T-helper 9 cell (primary cell): ENCODE measurements at regions not wholly inside any gene's neighbourhood (a gene's known extent, or its start where the extent isn't known, plus 50 kb on each side); places are given as distances from the start of the nearest gene placed in this dataset.

Source experiments
- DNase-seq: peaks from one replicate; pipeline ENCODE4 v3.0.0-alpha.2; 2020

GRCh38 chr18:25470062-25470461 lies 118.1 kb upstream of the ZNF521 start:
- DNase-seq, result no peak

- DNase-seq, result no peak
Observed at GRCh38 chr18:25469489-25469888, 117.5 kb upstream of the ZNF521 start.

- no peak for DNase-seq
Observed at GRCh38 chr18:25467226-25467987, 115.4 kb upstream of the ZNF521 start.

- no peak for DNase-seq
Observed at GRCh38 chr18:25465152-25465732, 113.3 kb upstream of the ZNF521 start.

- DNase-seq, result no peak
Observed at GRCh38 chr18:25464227-25464626, 112.3 kb upstream of the ZNF521 start.

GRCh38 chr18:25463726-25464125 lies 111.8 kb upstream of the ZNF521 start:
- no peak for DNase-seq

GRCh38 chr18:25459814-25460213 lies 107.8 kb upstream of the ZNF521 start:
- DNase-seq, result no peak

GRCh38 chr18:25457601-25458000 lies 105.6 kb upstream of the ZNF521 start:
- DNase-seq, result no peak

GRCh38 chr18:25457126-25457525 lies 105.2 kb upstream of the ZNF521 start:
- no peak for DNase-seq

GRCh38 chr18:25456334-25457010 lies 104.5 kb upstream of the ZNF521 start:
- DNase-seq, result no peak

- no peak for DNase-seq
Observed at GRCh38 chr18:25455646-25456045, 103.7 kb upstream of the ZNF521 start.

GRCh38 chr18:25455159-25455558 lies 103.2 kb upstream of the ZNF521 start:
- DNase-seq, result no peak

- DNase-seq, result no peak
Observed at GRCh38 chr18:25454730-25455129, 102.8 kb upstream of the ZNF521 start.

GRCh38 chr18:25454270-25454659 lies 102.3 kb upstream of the ZNF521 start:
- DNase-seq, result no peak

- no peak for DNase-seq
Observed at GRCh38 chr18:25453556-25454269, 101.7 kb upstream of the ZNF521 start.

GRCh38 chr18:25451077-25451658 lies 99.2 kb upstream of the ZNF521 start:
- DNase-seq, result no peak

GRCh38 chr18:25449046-25449445 lies 97.1 kb upstream of the ZNF521 start:
- DNase-seq, result no peak

- no peak for DNase-seq
Observed at GRCh38 chr18:25446972-25447371, 95.0 kb upstream of the ZNF521 start.

- DNase-seq, result no peak
Observed at GRCh38 chr18:25445430-25445829, 93.5 kb upstream of the ZNF521 start.

GRCh38 chr18:25443776-25444175 lies 91.8 kb upstream of the ZNF521 start:
- DNase-seq, result no peak

- no peak for DNase-seq
Observed at GRCh38 chr18:25435149-25435782, 83.3 kb upstream of the ZNF521 start.

- no peak for DNase-seq
Observed at GRCh38 chr18:25434745-25435144, 82.8 kb upstream of the ZNF521 start.

GRCh38 chr18:25433590-25433989 lies 81.6 kb upstream of the ZNF521 start:
- no peak for DNase-seq
